DLD1 (cell line): ENCODE measurements at regions not wholly inside any gene's neighbourhood (a gene's known extent, or its start where the extent isn't known, plus 50 kb on each side); places are given as distances from the start of the nearest gene placed in this dataset.
"Not testable (repeated sequence)": the region's sequence is repeated elsewhere in the genome, so short reads cannot be mapped to it uniquely, and the experiment has no call there.

Experiments used
- in situ Hi-C: cut with HindIII; loops from 2 replicates; pipeline ENCODE4 v1.10.0; 2017; ENCODE audit warnings: low sequenced_read_pairs

GRCh38 chr6:170006071-170006899 lies 254.9 kb downstream of the ERMARD start:
- in situ Hi-C loops, result no loop called here

GRCh38 chr6:170005665-170006064 lies 254.2 kb downstream of the ERMARD start:
- in situ Hi-C loops, result no loop called here

GRCh38 chr6:170004585-170005210 lies 253.3 kb downstream of the ERMARD start:
- in situ Hi-C loops, result no loop called here

- in situ Hi-C loops, result no loop called here
These were observed 252.2 kb downstream of the ERMARD start for GRCh38 chr6:170003451-170004160.

- in situ Hi-C loops, result no loop called here
These were observed 251.6 kb downstream of the ERMARD start for GRCh38 chr6:170003027-170003426.

- in situ Hi-C loops, result not testable (repeated sequence)
These were observed 250.4 kb downstream of the ERMARD start for GRCh38 chr6:170001782-170002181.

GRCh38 chr6:170000071-170000843 lies 248.8 kb downstream of the ERMARD start:
- in situ Hi-C loops, result no loop called here

- in situ Hi-C loops, result no loop called here
These were observed 247.9 kb downstream of the ERMARD start for GRCh38 chr6:169999367-169999766.

GRCh38 chr6:169998457-169998856 lies 247.0 kb downstream of the ERMARD start:
- in situ Hi-C loops, result no loop called here

- in situ Hi-C loops, result no loop called here
These were observed 246.5 kb downstream of the ERMARD start for GRCh38 chr6:169997930-169998218.

- in situ Hi-C loops, result no loop called here
These were observed 245.9 kb downstream of the ERMARD start for GRCh38 chr6:169997187-169997929.

GRCh38 chr6:169996378-169997051 lies 245.1 kb downstream of the ERMARD start:
- in situ Hi-C loops, result no loop called here

GRCh38 chr6:169994739-169995138 lies 243.3 kb downstream of the ERMARD start:
- in situ Hi-C loops, result no loop called here

- in situ Hi-C loops, result no loop called here
These were observed 242.5 kb downstream of the ERMARD start for GRCh38 chr6:169993861-169994481.

- in situ Hi-C loops, result no loop called here
These were observed 240.5 kb downstream of the ERMARD start for GRCh38 chr6:169991913-169992312.

GRCh38 chr6:169991031-169991390 lies 239.6 kb downstream of the ERMARD start:
- in situ Hi-C loops, result no loop called here

- in situ Hi-C loops, result no loop called here
These were observed 238.9 kb downstream of the ERMARD start for GRCh38 chr6:169990095-169991030.

GRCh38 chr6:169989594-169989993 lies 238.2 kb downstream of the ERMARD start:
- in situ Hi-C loops, result no loop called here
